ENCODE measurements at regions not wholly inside any gene's neighbourhood (a gene's known extent, or its start where the extent isn't known, plus 50 kb on each side); places are given as distances from the start of the nearest gene placed in this dataset.

GRCh38 chr16:56068816-56069215 lies 122.5 kb upstream of the GNAO1 start:
- H3K27ac ChIP-seq (ENCODE audit: insufficient read depth, low read length, poor library complexity, severe bottlenecking) = no peak overlapping the region
- H3K36me3 ChIP-seq (ENCODE audit: control insufficient read depth, insufficient read depth, low read length) = no peaks in the 10 kb centered on the region
- no peak for DNase-seq
- H3K27me3 ChIP-seq (replicated peaks; ENCODE audit: control insufficient read depth, insufficient read depth, low read length, poor library complexity, severe bottlenecking) = no peaks in the 10 kb centered on the region
- no peak overlapping the region for H3K4me3 ChIP-seq (ENCODE audit: insufficient read depth, low read depth, low read length, poor library complexity, severe bottlenecking)
- H3K9me3 ChIP-seq (ENCODE audit: control insufficient read depth, low read length) = no peaks in the 10 kb centered on the region
- H3K4me1 ChIP-seq (ENCODE audit: control insufficient read depth, insufficient read depth, low read length, poor library complexity, severe bottlenecking) = no peaks in the 10 kb centered on the region

DNA sequence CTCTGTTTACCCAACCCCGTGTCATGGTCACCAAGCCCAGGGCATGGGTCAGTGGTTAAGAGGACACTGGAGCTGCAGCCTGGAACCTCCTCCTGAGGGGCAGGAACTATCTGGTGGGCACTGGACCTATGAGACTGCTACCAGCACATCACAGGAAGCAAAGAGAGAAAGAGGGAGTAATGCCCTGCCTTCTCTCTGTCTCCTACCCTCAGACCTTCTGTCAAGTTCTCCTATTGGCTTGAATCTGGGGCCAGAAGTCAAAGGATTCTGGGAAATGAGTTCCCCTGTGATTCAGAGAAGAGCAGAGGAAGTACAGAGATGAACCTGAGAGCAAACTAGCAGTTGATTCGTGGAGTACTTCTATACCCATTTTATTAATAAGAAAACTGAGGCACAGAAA lies 123.0 kb upstream of the GNAO1 start:
- DNase-seq = no peak
- H3K4me1 ChIP-seq (ENCODE audit: control insufficient read depth, insufficient read depth, low read length, poor library complexity, severe bottlenecking) = no peaks in the 10 kb centered on the region
- no peaks in the 10 kb centered on the region for H3K27me3 ChIP-seq (replicated peaks; ENCODE audit: control insufficient read depth, insufficient read depth, low read length, poor library complexity, severe bottlenecking)
- H3K27ac ChIP-seq (ENCODE audit: insufficient read depth, low read length, poor library complexity, severe bottlenecking) = no peak overlapping the region
- no peak overlapping the region for H3K4me3 ChIP-seq (ENCODE audit: insufficient read depth, low read depth, low read length, poor library complexity, severe bottlenecking)
- no peaks in the 10 kb centered on the region for H3K36me3 ChIP-seq (ENCODE audit: control insufficient read depth, insufficient read depth, low read length)
- no peaks in the 10 kb centered on the region for H3K9me3 ChIP-seq (ENCODE audit: control insufficient read depth, low read length)

- no peaks in the 10 kb centered on the region for H3K36me3 ChIP-seq (ENCODE audit: control insufficient read depth, insufficient read depth, low read length)
- no peak overlapping the region for H3K4me3 ChIP-seq (ENCODE audit: insufficient read depth, low read depth, low read length, poor library complexity, severe bottlenecking)
- no peaks in the 10 kb centered on the region for H3K9me3 ChIP-seq (ENCODE audit: control insufficient read depth, low read length)
- DNase-seq = no peak
- H3K27me3 ChIP-seq (replicated peaks; ENCODE audit: control insufficient read depth, insufficient read depth, low read length, poor library complexity, severe bottlenecking) = no peaks in the 10 kb centered on the region
- H3K27ac ChIP-seq (ENCODE audit: insufficient read depth, low read length, poor library complexity, severe bottlenecking) = no peak overlapping the region
- no peaks in the 10 kb centered on the region for H3K4me1 ChIP-seq (ENCODE audit: control insufficient read depth, insufficient read depth, low read length, poor library complexity, severe bottlenecking)
Measured at GRCh38 chr16:56067406-56067805, 123.9 kb upstream of the GNAO1 start.

DNA sequence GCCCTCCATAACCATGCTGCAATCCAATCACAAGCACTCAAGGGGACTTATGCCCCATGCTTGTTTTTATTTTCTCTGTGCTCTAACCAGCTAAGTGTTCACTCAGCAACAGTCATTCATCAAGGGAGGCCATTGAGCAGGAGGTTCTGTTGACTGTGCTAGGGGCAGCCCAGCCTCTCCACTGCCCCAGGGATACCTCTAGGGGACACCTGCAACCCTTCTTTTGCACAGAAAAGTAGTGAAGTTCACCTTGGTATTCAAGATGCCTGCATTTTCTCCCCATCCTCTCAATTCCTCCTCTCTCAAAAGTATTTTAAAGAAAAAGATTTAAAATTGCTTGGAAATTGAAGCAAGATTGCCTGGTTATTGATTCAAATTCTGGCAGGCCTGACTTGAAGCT lies 124.7 kb upstream of the GNAO1 start:
- Histone ChIP-seq H3K4me1 (ENCODE audit: control insufficient read depth, insufficient read depth, low read length, poor library complexity, severe bottlenecking) (no peaks in the 10 kb centered on the region), H3K27ac (ENCODE audit: insufficient read depth, low read length, poor library complexity, severe bottlenecking) (no peak overlapping the region), H3K9me3 (ENCODE audit: control insufficient read depth, low read length) (no peaks in the 10 kb centered on the region), H3K27me3 (replicated peaks; ENCODE audit: control insufficient read depth, insufficient read depth, low read length, poor library complexity, severe bottlenecking) (no peaks in the 10 kb centered on the region), H3K4me3 (ENCODE audit: insufficient read depth, low read depth, low read length, poor library complexity, severe bottlenecking) (no peak overlapping the region), H3K36me3 (ENCODE audit: control insufficient read depth, insufficient read depth, low read length) (no peaks in the 10 kb centered on the region)
- DNase-seq = no peak

GRCh38 chr16:56063111-56063510 lies 128.2 kb upstream of the GNAO1 start:
- H3K9me3 ChIP-seq (ENCODE audit: control insufficient read depth, low read length) = no peaks in the 10 kb centered on the region

GRCh38 chr16:56057151-56057550 lies 134.1 kb upstream of the GNAO1 start:
- no peak overlapping the region for H3K27ac ChIP-seq (ENCODE audit: insufficient read depth, low read length, poor library complexity, severe bottlenecking)
- no peaks in the 10 kb centered on the region for H3K9me3 ChIP-seq (ENCODE audit: control insufficient read depth, low read length)
- H3K4me1 ChIP-seq (ENCODE audit: control insufficient read depth, insufficient read depth, low read length, poor library complexity, severe bottlenecking) = no peaks in the 10 kb centered on the region
- no peaks in the 10 kb centered on the region for H3K27me3 ChIP-seq (replicated peaks; ENCODE audit: control insufficient read depth, insufficient read depth, low read length, poor library complexity, severe bottlenecking)
- H3K4me3 ChIP-seq (ENCODE audit: insufficient read depth, low read depth, low read length, poor library complexity, severe bottlenecking) = no peak overlapping the region
- no peak for DNase-seq
- H3K36me3 ChIP-seq (ENCODE audit: control insufficient read depth, insufficient read depth, low read length) = no peaks in the 10 kb centered on the region

More at GRCh38 chr16:56063111-56063510, 128.2 kb upstream of the GNAO1 start:
- Histone ChIP-seq H3K36me3 (ENCODE audit: control insufficient read depth, insufficient read depth, low read length) (no peaks in the 10 kb centered on the region), H3K27ac (ENCODE audit: insufficient read depth, low read length, poor library complexity, severe bottlenecking) (no peak overlapping the region), H3K27me3 (replicated peaks; ENCODE audit: control insufficient read depth, insufficient read depth, low read length, poor library complexity, severe bottlenecking) (no peaks in the 10 kb centered on the region), H3K4me1 (ENCODE audit: control insufficient read depth, insufficient read depth, low read length, poor library complexity, severe bottlenecking) (no peaks in the 10 kb centered on the region), H3K4me3 (ENCODE audit: insufficient read depth, low read depth, low read length, poor library complexity, severe bottlenecking) (no peak overlapping the region)
- no peak for DNase-seq

GRCh38 chr16:56050916-56051315 lies 140.4 kb upstream of the GNAO1 start:
- no peaks in the 10 kb centered on the region for H3K27me3 ChIP-seq (replicated peaks; ENCODE audit: control insufficient read depth, insufficient read depth, low read length, poor library complexity, severe bottlenecking)
- no peaks in the 10 kb centered on the region for H3K9me3 ChIP-seq (ENCODE audit: control insufficient read depth, low read length)
- no peak overlapping the region for H3K27ac ChIP-seq (ENCODE audit: insufficient read depth, low read length, poor library complexity, severe bottlenecking)

GRCh38 chr16:56048425-56049105 lies 142.7 kb upstream of the GNAO1 start:
- Histone ChIP-seq H3K36me3 (ENCODE audit: control insufficient read depth, insufficient read depth, low read length) (no peaks in the 10 kb centered on the region), H3K27ac (ENCODE audit: insufficient read depth, low read length, poor library complexity, severe bottlenecking) (no peak overlapping the region), H3K4me3 (ENCODE audit: insufficient read depth, low read depth, low read length, poor library complexity, severe bottlenecking) (no peak overlapping the region), H3K4me1 (ENCODE audit: control insufficient read depth, insufficient read depth, low read length, poor library complexity, severe bottlenecking) (no peaks in the 10 kb centered on the region), H3K27me3 (replicated peaks; ENCODE audit: control insufficient read depth, insufficient read depth, low read length, poor library complexity, severe bottlenecking) (no peaks in the 10 kb centered on the region), H3K9me3 (ENCODE audit: control insufficient read depth, low read length) (no peaks in the 10 kb centered on the region)
- no peak for DNase-seq

More at GRCh38 chr16:56050916-56051315, 140.4 kb upstream of the GNAO1 start:
- no peak for DNase-seq
- no peaks in the 10 kb centered on the region for H3K36me3 ChIP-seq (ENCODE audit: control insufficient read depth, insufficient read depth, low read length)
- H3K4me1 ChIP-seq (ENCODE audit: control insufficient read depth, insufficient read depth, low read length, poor library complexity, severe bottlenecking) = no peaks in the 10 kb centered on the region
- no peak overlapping the region for H3K4me3 ChIP-seq (ENCODE audit: insufficient read depth, low read depth, low read length, poor library complexity, severe bottlenecking)

- no peak for DNase-seq
- no peak overlapping the region for H3K4me3 ChIP-seq (ENCODE audit: insufficient read depth, low read depth, low read length, poor library complexity, severe bottlenecking)
- H3K9me3 ChIP-seq (ENCODE audit: control insufficient read depth, low read length) = no peaks in the 10 kb centered on the region
- no peaks in the 10 kb centered on the region for H3K36me3 ChIP-seq (ENCODE audit: control insufficient read depth, insufficient read depth, low read length)
- H3K27me3 ChIP-seq (replicated peaks; ENCODE audit: control insufficient read depth, insufficient read depth, low read length, poor library complexity, severe bottlenecking) = no peaks in the 10 kb centered on the region
- H3K4me1 ChIP-seq (ENCODE audit: control insufficient read depth, insufficient read depth, low read length, poor library complexity, severe bottlenecking) = no peaks in the 10 kb centered on the region
- H3K27ac ChIP-seq (ENCODE audit: insufficient read depth, low read length, poor library complexity, severe bottlenecking) = no peak overlapping the region
Measured at GRCh38 chr16:56047307-56048234, 143.7 kb upstream of the GNAO1 start.

DNA sequence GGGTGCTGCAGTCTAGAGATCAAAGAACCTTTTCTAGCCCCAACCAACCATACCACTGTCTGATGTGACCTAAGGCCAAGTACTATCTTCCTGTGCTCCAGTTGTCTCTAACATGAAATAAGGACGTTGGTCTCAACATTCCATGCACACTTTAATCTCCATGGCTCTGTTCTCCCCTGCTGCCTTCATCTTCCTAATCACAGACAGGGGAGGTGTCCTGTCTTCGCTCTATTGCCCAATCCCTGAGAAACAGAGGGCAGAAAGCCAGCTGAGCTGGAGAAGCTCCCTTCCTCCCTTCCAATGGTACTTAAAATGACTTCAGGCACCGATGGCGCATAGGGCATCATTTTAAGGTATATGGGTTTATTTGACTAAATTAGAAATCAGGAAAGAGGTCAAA lies 148.9 kb upstream of the GNAO1 start:
- H3K36me3 ChIP-seq (ENCODE audit: control insufficient read depth, insufficient read depth, low read length) = no peaks in the 10 kb centered on the region
- no peak overlapping the region for H3K27ac ChIP-seq (ENCODE audit: insufficient read depth, low read length, poor library complexity, severe bottlenecking)
- no peaks in the 10 kb centered on the region for H3K4me1 ChIP-seq (ENCODE audit: control insufficient read depth, insufficient read depth, low read length, poor library complexity, severe bottlenecking)
- H3K27me3 ChIP-seq (replicated peaks; ENCODE audit: control insufficient read depth, insufficient read depth, low read length, poor library complexity, severe bottlenecking) = no peaks in the 10 kb centered on the region
- no peak overlapping the region for H3K4me3 ChIP-seq (ENCODE audit: insufficient read depth, low read depth, low read length, poor library complexity, severe bottlenecking)
- H3K9me3 ChIP-seq (ENCODE audit: control insufficient read depth, low read length) = no peaks in the 10 kb centered on the region
- DNase-seq = no peak

All from effector memory CD4-positive, alpha-beta T cell (primary cell).